CD4-positive, alpha-beta T cell treated with Interleukin-10 for 1 hour (primary cell): ENCODE measurements at regions not wholly inside any gene's neighbourhood (a gene's known extent, or its start where the extent isn't known, plus 50 kb on each side); places are given as distances from the start of the nearest gene placed in this dataset.

Source experiments
- DNase-seq: peaks from one replicate; pipeline ENCODE4 v3.0.0-alpha.2; 2020

- DNase-seq: no peak
Observed at GRCh38 chr22:27405672-27406388, 395.7 kb downstream of the MN1 start.

GRCh38 chr22:27406389-27406861, 395.1 kb downstream of the MN1 start:
- no peak for DNase-seq

- DNase-seq: no peak
Observed at GRCh38 chr22:27407369-27407985, 394.1 kb downstream of the MN1 start.

- DNase-seq: no peak
Observed at GRCh38 chr22:27408068-27408467, 393.5 kb downstream of the MN1 start.

- DNase-seq: no peak
Observed at GRCh38 chr22:27409299-27409698, 392.3 kb downstream of the MN1 start.

GRCh38 chr22:27412866-27413445, 388.6 kb downstream of the MN1 start:
- no peak for DNase-seq

GRCh38 chr22:27413702-27414101, 387.9 kb downstream of the MN1 start:
- no peak for DNase-seq

GRCh38 chr22:27416511-27417420, 384.8 kb downstream of the MN1 start:
- no peak for DNase-seq

GRCh38 chr22:27417421-27417814, 384.1 kb downstream of the MN1 start:
- no peak for DNase-seq

GRCh38 chr22:27418261-27418660, 383.3 kb downstream of the MN1 start:
- no peak for DNase-seq

GRCh38 chr22:27419473-27419872, 382.1 kb downstream of the MN1 start:
- DNase-seq: no peak

GRCh38 chr22:27420195-27420816, 381.2 kb downstream of the MN1 start:
- DNase-seq: no peak

GRCh38 chr22:27420817-27421361, 380.7 kb downstream of the MN1 start:
- no peak for DNase-seq

- DNase-seq: no peak
Observed at GRCh38 chr22:27422442-27422841, 379.1 kb downstream of the MN1 start.

- no peak for DNase-seq
Observed at GRCh38 chr22:27424319-27424718, 377.2 kb downstream of the MN1 start.

- no peak for DNase-seq
Observed at GRCh38 chr22:27429476-27429875, 372.1 kb downstream of the MN1 start.

- DNase-seq: no peak
Observed at GRCh38 chr22:27431081-27431480, 370.5 kb downstream of the MN1 start.

- DNase-seq: no peak
Observed at GRCh38 chr22:27431896-27432295, 369.7 kb downstream of the MN1 start.

- DNase-seq: no peak
Observed at GRCh38 chr22:27433099-27433498, 368.5 kb downstream of the MN1 start.

- no peak for DNase-seq
Observed at GRCh38 chr22:27433585-27434190, 367.9 kb downstream of the MN1 start.

- no peak for DNase-seq
Observed at GRCh38 chr22:27434898-27435297, 366.7 kb downstream of the MN1 start.
